IMR-90 (cell line): ENCODE measurements at regions not wholly inside any gene's neighbourhood (a gene's known extent, or its start where the extent isn't known, plus 50 kb on each side); places are given as distances from the start of the nearest gene placed in this dataset.

Source experiments
- ATAC-seq: fragments of 200-7000 bp; cut with Tn5 transposase; 2 replicates; pipeline ENCODE4 v1.9.1; 2020; ENCODE audit warnings: low read depth, mild to moderate bottlenecking, moderate library complexity
- BruUV-seq: library from RNA; stranded (reverse); fragments of 400-500 nt; replicated peaks from 2 replicates; lab custom pipeline; 2021; lab: Mats Ljungman, UMichigan
- CTCF ChIA-PET: fragments of 300-600 bp; formaldehyde crosslinking; extraction: SDS; loops from one replicate; lab custom pipeline; 2021; ENCODE audit warnings: antibody characterized with exemption; lab: Yijun Ruan, JAX
- POLR2A ChIA-PET: fragments of 300-600 bp; sonication (Branson Sonifier 250); formaldehyde crosslinking; loops from one replicate; lab custom pipeline; 2022; ENCODE audit warnings: antibody characterized with exemption; ENCODE audit not compliant: unreplicated experiment; lab: Charles Lee
- DNase-seq: peaks from one replicate; pipeline ENCODE4 v3.0.0; 2013
- H2AFZ ChIP-seq: replicated peaks from 2 replicates; pipeline ENCODE3; 2013; ENCODE audit warnings: low read length, mild to moderate bottlenecking; ENCODE audit not compliant: poor library complexity
- H2AK5ac ChIP-seq: 2 replicates; pipeline ENCODE4 v1.6.1; 2013; ENCODE audit warnings: low read depth, low read length, inconsistent platforms
- H2AK9ac ChIP-seq: replicated peaks from 2 replicates; pipeline ENCODE3; 2013; ENCODE audit warnings: mild to moderate bottlenecking, low read depth, low read length, moderate library complexity; ENCODE audit not compliant: poor library complexity
- H2BK120ac ChIP-seq: 2 replicates; pipeline ENCODE4 v1.6.1; 2013; ENCODE audit warnings: low read depth, low read length, inconsistent platforms
- H2BK15ac ChIP-seq: 3 replicates; pipeline ENCODE4 v1.6.1; 2013; ENCODE audit warnings: low read depth, low read length, inconsistent platforms
- H2BK20ac ChIP-seq: 2 replicates; pipeline ENCODE4 v1.6.1; 2013; ENCODE audit warnings: low read depth, mild to moderate bottlenecking, inconsistent platforms, low read length, moderate library complexity
- H2BK5ac ChIP-seq: 2 replicates; pipeline ENCODE4 v1.6.1; 2013; ENCODE audit warnings: mild to moderate bottlenecking, low read depth, low read length, inconsistent platforms; ENCODE audit not compliant: poor library complexity, severe bottlenecking
- H3K14ac ChIP-seq: replicated peaks from 2 replicates; pipeline ENCODE4 v1.6.1; 2013; ENCODE audit warnings: low read depth, low read length, inconsistent platforms
- H3K18ac ChIP-seq: 2 replicates; pipeline ENCODE4 v1.6.1; 2013; ENCODE audit warnings: low read depth, low read length, control low read depth
- H3K23ac ChIP-seq: 2 replicates; pipeline ENCODE4 v1.6.1; 2013; ENCODE audit warnings: low read depth, low read length, inconsistent platforms
- H3K27ac ChIP-seq: 2 replicates; pipeline ENCODE4 v1.5.1; 2013; ENCODE audit warnings: mild to moderate bottlenecking, control low read depth, low read length; ENCODE audit not compliant: insufficient read depth
- H3K27me3 ChIP-seq: 2 replicates; pipeline ENCODE4 v1.6.1; 2013; ENCODE audit warnings: low read length; ENCODE audit not compliant: control insufficient read depth, insufficient read depth
- H3K36me3 ChIP-seq: 2 replicates; pipeline ENCODE4 v1.6.1; 2013; ENCODE audit warnings: low read length, mixed read lengths; ENCODE audit not compliant: control insufficient read depth, insufficient read depth
- H3K4ac ChIP-seq: 2 replicates; pipeline ENCODE4 v1.6.1; 2013; ENCODE audit warnings: low read depth, low read length, inconsistent platforms
- H3K4me1 ChIP-seq: 2 replicates; pipeline ENCODE4 v1.6.1; 2013; ENCODE audit warnings: low read length, mixed read lengths; ENCODE audit not compliant: control insufficient read depth, insufficient read depth
- H3K4me2 ChIP-seq: 2 replicates; pipeline ENCODE4 v1.6.1; 2013; ENCODE audit warnings: low read depth, mild to moderate bottlenecking, control low read depth, low read length, moderate library complexity
- H3K4me3 ChIP-seq: 2 replicates; pipeline ENCODE4 v1.5.1; 2013; ENCODE audit warnings: low read depth, mild to moderate bottlenecking, control low read depth, low read length, moderate library complexity; ENCODE audit not compliant: insufficient read depth
- H3K56ac ChIP-seq: 2 replicates; pipeline ENCODE4 v1.6.1; 2013; ENCODE audit warnings: low read length, inconsistent platforms; ENCODE audit not compliant: insufficient read depth; ENCODE audit errors: extremely low read depth
- H3K79me1 ChIP-seq, 2 experiments: 2 replicates each; pipeline ENCODE4 v1.6.1; 2013; ENCODE audit warnings: low read length in 2 of 2, inconsistent platforms in 1 of 2, low read depth in 1 of 2
- H3K9ac ChIP-seq: 2 replicates; pipeline ENCODE4 v1.6.1; 2013; ENCODE audit warnings: low read depth, low read length, control low read depth
- H3K9me1 ChIP-seq: 2 replicates; pipeline ENCODE4 v1.6.1; 2013; ENCODE audit warnings: low read length, inconsistent platforms; ENCODE audit not compliant: insufficient read depth
- H3K9me3 ChIP-seq: 2 replicates; pipeline ENCODE4 v1.6.1; 2013; ENCODE audit warnings: low read length; ENCODE audit not compliant: control insufficient read depth, insufficient read depth
- H4K20me1 ChIP-seq: 2 replicates; pipeline ENCODE4 v1.6.1; 2013; ENCODE audit warnings: low read length, inconsistent platforms; ENCODE audit not compliant: insufficient read depth
- H4K5ac ChIP-seq: 2 replicates; pipeline ENCODE4 v1.6.1; 2013; ENCODE audit warnings: mild to moderate bottlenecking, low read depth, low read length, control low read depth
- H4K8ac ChIP-seq, 2 experiments: 2 replicates each; pipeline ENCODE4 v1.6.1; 2013; ENCODE audit warnings: low read depth in 2 of 2, low read length in 2 of 2, control low read depth in 1 of 2, inconsistent platforms in 1 of 2
- H4K91ac ChIP-seq: 2 replicates; pipeline ENCODE4 v1.6.1; 2013; ENCODE audit warnings: low read depth, low read length, inconsistent platforms; ENCODE audit not compliant: insufficient read depth
- BHLHE40 ChIP-seq: fragments of 150-350 bp; IDR thresholded peaks from 2 replicates; pipeline ENCODE4 v1.6.1; 2016; ENCODE audit warnings: mild to moderate bottlenecking, low read depth, low read length
- CHD1 ChIP-seq: IDR thresholded peaks from 2 replicates; pipeline ENCODE4 v1.6.1; 2012; ENCODE audit warnings: low read depth, low read length, improper control_type of control experiment
- FOS ChIP-seq: fragments of 150-350 bp; IDR thresholded peaks from 2 replicates; pipeline ENCODE4 v1.6.1; 2016; ENCODE audit warnings: low read depth, low read length
- SMC3 ChIP-seq: fragments of 150-350 bp; IDR thresholded peaks from 2 replicates; pipeline ENCODE4 v1.6.1; 2016; ENCODE audit warnings: low read depth, mild to moderate bottlenecking, antibody characterized with exemption, low read length, moderate library complexity
- WGBS, 2 experiments: methylation state at CpG; one replicate each; pipeline versions ENCODE4 v1.1.5 to v1.1.7; 2013; ENCODE audit warnings: missing lambda C conversion rate in 2 of 2; ENCODE audit not compliant: insufficient read length in 1 of 2; ENCODE audit errors: extremely low coverage in 2 of 2; 5-methylcytosine and 5-hydroxymethylcytosine counted together
- dilution Hi-C: fragments of 300-500 bp; cut with HindIII; formaldehyde crosslinking; loops from one replicate; pipeline ENCODE4 v1.14.3; 2018; ENCODE audit warnings: low sequenced_read_pairs; ENCODE audit not compliant: unreplicated experiment
- in situ Hi-C: fragments of 300-500 bp; cut with MboI; formaldehyde crosslinking; loops from 3 replicates; pipeline ENCODE4 v1.14.3; 2019; ENCODE audit warnings: low sequenced_read_pairs, inconsistent platforms, mixed read lengths
- intact Hi-C: fragments of 100-400 bp; cut with micrococcal nuclease; formaldehyde crosslinking; loops from 2 replicates; pipeline ENCODE4 v1.10.0; 2022
- TF ChIP-seq, protein P1 (sequence below): fragments of 150-350 bp; IDR thresholded peaks from 2 replicates; pipeline ENCODE4 v1.6.1; 2017; ENCODE audit warnings: mild to moderate bottlenecking, antibody characterized with exemption, low read length, low read depth

DNA sequence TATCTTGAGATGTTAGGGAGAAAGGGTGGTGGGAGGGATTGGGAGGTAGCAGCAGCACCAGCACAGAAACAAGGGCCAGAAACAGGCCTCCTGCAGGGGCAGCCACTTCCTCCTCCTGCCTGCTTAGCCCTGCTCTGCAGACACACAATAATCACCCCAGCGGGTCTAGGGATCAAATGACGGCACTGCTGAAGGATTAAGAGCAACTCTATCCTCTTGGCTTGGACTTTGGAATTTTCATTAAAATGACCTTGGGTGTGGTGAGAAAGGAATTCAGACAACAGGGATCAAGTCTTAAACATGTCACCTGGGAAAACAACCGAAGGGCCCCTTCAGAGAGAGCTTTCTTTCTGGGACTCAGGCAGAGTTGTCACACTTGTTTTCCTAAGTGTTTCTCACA, 353.4 kb downstream of the SPRY1 start:
- Histone ChIP-seq H2BK20ac (no peak overlapping the region), H3K79me1 (no peaks in the 10 kb centered on the region), H2AK5ac (no peak overlapping the region), H2BK5ac (no peak overlapping the region), H3K9me1 (no peaks in the 10 kb centered on the region), H3K4me1 (peaks cover under 1% of the 10 kb centered on the region; the same call in 1 of the 2 replicates), H3K4me2 (no peak overlapping the region), H3K9ac (no peak overlapping the region), H2BK15ac (no peak overlapping the region), H2AK9ac (no peak overlapping the region), H4K91ac (no peak overlapping the region), H3K14ac (no peak overlapping the region), H3K18ac (no peak overlapping the region), H3K36me3 (no peaks in the 10 kb centered on the region), H3K56ac (no peak overlapping the region), H4K8ac (no peak overlapping the region), H3K4ac (no peak overlapping the region), H3K27me3 (no peaks in the 10 kb centered on the region), H4K5ac (no peak overlapping the region; the same call in 1 of the 2 replicates), H3K4me3 (no peak overlapping the region), H3K23ac (no peak overlapping the region), H2BK120ac (no peak overlapping the region), H3K9me3 (no peaks in the 10 kb centered on the region), H4K20me1 (no peaks in the 10 kb centered on the region), H3K27ac (no peak overlapping the region), H2AFZ (peak overlapping the region; percentile 2)
- in situ Hi-C loops: no loop called here
- no peak for TF ChIP-seq FOS
- TF ChIP-seq SMC3: no peak
- TF ChIP-seq, protein P1, sequence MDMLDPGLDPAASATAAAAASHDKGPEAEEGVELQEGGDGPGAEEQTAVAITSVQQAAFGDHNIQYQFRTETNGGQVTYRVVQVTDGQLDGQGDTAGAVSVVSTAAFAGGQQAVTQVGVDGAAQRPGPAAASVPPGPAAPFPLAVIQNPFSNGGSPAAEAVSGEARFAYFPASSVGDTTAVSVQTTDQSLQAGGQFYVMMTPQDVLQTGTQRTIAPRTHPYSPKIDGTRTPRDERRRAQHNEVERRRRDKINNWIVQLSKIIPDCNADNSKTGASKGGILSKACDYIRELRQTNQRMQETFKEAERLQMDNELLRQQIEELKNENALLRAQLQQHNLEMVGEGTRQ: no peak
- TF ChIP-seq CHD1: no peak
- no peak for TF ChIP-seq BHLHE40
- ATAC-seq (no peak), DNase-seq (no peak)
- BruUV-seq: no TSS peak
- WGBS, 2 experiments: no CpG with 5 or more reads among the region's 3 CpGs
- CTCF ChIA-PET: no interaction called here
- POLR2A ChIA-PET: no interaction called here
- dilution Hi-C loops: no loop called here
- intact Hi-C loops: no loop called here
